HepG2 (cell line): ENCODE measurements at regions not wholly inside any gene's neighbourhood (a gene's known extent, or its start where the extent isn't known, plus 50 kb on each side); places are given as distances from the start of the nearest gene placed in this dataset.

Source experiments
- ASH2L ChIP-seq: fragments of 300-600, 200-600 bp; sonication (generic); IDR thresholded peaks from 2 replicates; pipeline ENCODE4 v1.7.0; 2017; ENCODE audit warnings: low read depth, mild to moderate bottlenecking, moderate library complexity, mixed read lengths, low read length; ENCODE audit not compliant: insufficient read length
- ATF7-NPFF ChIP-seq: sonication (generic); formaldehyde crosslinking; IDR thresholded peaks from 2 replicates; pipeline ENCODE4 v1.8.1; 2023; ENCODE audit warnings: mild to moderate bottlenecking, low read depth, missing genetic modification reagents, moderate library complexity
- BCL6 ChIP-seq: IDR thresholded peaks from 2 replicates; pipeline ENCODE4 v1.6.1; 2016; ENCODE audit warnings: missing genetic modification reagents, missing compliant biosample characterization
- BHLHE40 ChIP-seq: IDR thresholded peaks from 2 replicates; pipeline ENCODE4 v1.6.1; 2011; ENCODE audit warnings: low read length, improper control_type of control experiment
- CHD4 ChIP-seq: fragments of 200-600 bp; sonication (generic); IDR thresholded peaks from 2 replicates; pipeline ENCODE4 v1.7.0; 2017; ENCODE audit warnings: mild to moderate bottlenecking, low read length, borderline replicate concordance
- DNMT3B ChIP-seq: conservative IDR thresholded peaks from 2 replicates; pipeline ENCODE4 v1.6.1; 2016; ENCODE audit warnings: missing biosample characterization, control low read depth
- ELF4 ChIP-seq: sonication (generic); formaldehyde crosslinking; IDR thresholded peaks from 2 replicates; pipeline ENCODE4 v1.5.0; 2020; ENCODE audit warnings: missing genetic modification reagents, mild to moderate bottlenecking, moderate library complexity, borderline replicate concordance
- FOXO1 ChIP-seq: sonication (generic); formaldehyde crosslinking; IDR thresholded peaks from 2 replicates; pipeline ENCODE4 v1.4.0; 2020; ENCODE audit warnings: missing genetic modification reagents
- FOXP1 ChIP-seq, 2 experiments: fragments of 450-650 bp in 1 of 2; IDR thresholded peaks; 2 replicates each; pipeline ENCODE4 v1.6.1; 2017 to 2018; ENCODE audit warnings: antibody characterized with exemption in 1 of 2
- HDAC2 ChIP-seq: sonication (generic); formaldehyde crosslinking; IDR thresholded peaks from 2 replicates; pipeline ENCODE4 v1.4.0; 2020; ENCODE audit warnings: missing genetic modification reagents
- HMG20B ChIP-seq: conservative IDR thresholded peaks from 2 replicates; pipeline ENCODE4 v1.6.1; 2016; ENCODE audit warnings: missing genetic modification reagents, missing compliant biosample characterization
- ISL2 ChIP-seq: sonication (generic); formaldehyde crosslinking; IDR thresholded peaks from 2 replicates; pipeline ENCODE4 v1.5.0; 2020; ENCODE audit warnings: missing genetic modification reagents
- JUND ChIP-seq: sonication (generic); formaldehyde crosslinking; IDR thresholded peaks from 2 replicates; pipeline ENCODE4 v1.8.0; 2022; ENCODE audit warnings: mild to moderate bottlenecking, missing genetic modification reagents
- NFKBIZ ChIP-seq: IDR thresholded peaks from 2 replicates; pipeline ENCODE4 v1.6.1; 2018; ENCODE audit warnings: missing genetic modification reagents, missing compliant biosample characterization
- SOX13 ChIP-seq, 3 experiments: fragments of 450-650 bp in 1 of 3; sonication (generic) in 1 of 3; formaldehyde crosslinking in 1 of 3; IDR thresholded peaks in 2 of 3; conservative IDR thresholded peaks in 1 of 3; 2 replicates each; pipeline versions ENCODE4 v1.5.0 to v1.6.1; 2016 to 2020; ENCODE audit warnings: antibody characterized with exemption in 1 of 3, mild to moderate bottlenecking in 1 of 3, missing compliant biosample characterization in 1 of 3, missing genetic modification reagents in 1 of 3, moderate library complexity in 1 of 3
- SOX6 ChIP-seq, 2 experiments: fragments of 450-650 bp in 1 of 2; sonication (generic) in 1 of 2; formaldehyde crosslinking in 1 of 2; IDR thresholded peaks; 2 replicates each; pipeline versions ENCODE4 v1.4.0 to v1.6.1; 2017 to 2020; ENCODE audit warnings: antibody characterized with exemption in 1 of 2, mild to moderate bottlenecking in 1 of 2, missing genetic modification reagents in 1 of 2
- TBP ChIP-seq: sonication (generic); formaldehyde crosslinking; IDR thresholded peaks from 2 replicates; pipeline ENCODE4 v1.5.0; 2020; ENCODE audit warnings: missing genetic modification reagents
- THRA ChIP-seq: sonication (generic); formaldehyde crosslinking; IDR thresholded peaks from 2 replicates; pipeline ENCODE4 v1.4.0; 2020; ENCODE audit warnings: missing genetic modification reagents, borderline replicate concordance
- TMF1 ChIP-seq: sonication (generic); formaldehyde crosslinking; IDR thresholded peaks from 2 replicates; pipeline ENCODE4 v1.8.1; 2022; ENCODE audit warnings: low read depth, missing genetic modification reagents
- TOPORS ChIP-seq: sonication (generic); formaldehyde crosslinking; IDR thresholded peaks from 2 replicates; pipeline ENCODE4 v1.8.0; 2023; ENCODE audit warnings: mild to moderate bottlenecking, missing genetic modification reagents
- ZBTB1 ChIP-seq: sonication (generic); formaldehyde crosslinking; IDR thresholded peaks from 2 replicates; pipeline ENCODE4 v1.4.0; 2020; ENCODE audit warnings: missing genetic modification reagents, borderline replicate concordance
- ZBTB3 ChIP-seq: sonication (generic); formaldehyde crosslinking; IDR thresholded peaks from 2 replicates; pipeline ENCODE4 v1.4.0; 2020; ENCODE audit warnings: low read depth, mild to moderate bottlenecking, moderate library complexity, missing genetic modification reagents, borderline replicate concordance
- ZMAT3 ChIP-seq: sonication (generic); formaldehyde crosslinking; conservative IDR thresholded peaks from 2 replicates; pipeline ENCODE4 v1.7.0; 2021; ENCODE audit warnings: missing genetic modification reagents
- ZNF264 ChIP-seq: sonication (generic); formaldehyde crosslinking; IDR thresholded peaks from 2 replicates; pipeline ENCODE4 v1.4.0; 2020; ENCODE audit warnings: missing genetic modification reagents
- ZNF30 ChIP-seq: sonication (generic); formaldehyde crosslinking; IDR thresholded peaks from 2 replicates; pipeline ENCODE4 v1.5.0; 2020; ENCODE audit warnings: mild to moderate bottlenecking, missing genetic modification reagents
- ZNF431 ChIP-seq: sonication (generic); formaldehyde crosslinking; IDR thresholded peaks from 2 replicates; pipeline ENCODE4 v1.9.0; 2022; ENCODE audit warnings: missing genetic modification reagents, low read depth, mild to moderate bottlenecking, borderline replicate concordance
- ZNF550 ChIP-seq: sonication (generic); formaldehyde crosslinking; IDR thresholded peaks from 2 replicates; pipeline ENCODE4 v1.4.0; 2020; ENCODE audit warnings: mild to moderate bottlenecking, missing genetic modification reagents, borderline replicate concordance
- ZNF761 ChIP-seq: sonication (generic); formaldehyde crosslinking; conservative IDR thresholded peaks from 2 replicates; pipeline ENCODE4 v1.4.0; 2020; ENCODE audit warnings: mild to moderate bottlenecking, missing genetic modification reagents
- ZNF766 ChIP-seq: sonication (generic); formaldehyde crosslinking; IDR thresholded peaks from 2 replicates; pipeline ENCODE4 v1.5.0; 2020; ENCODE audit warnings: missing genetic modification reagents, borderline replicate concordance
- ZSCAN30 ChIP-seq: sonication (generic); formaldehyde crosslinking; IDR thresholded peaks from 2 replicates; pipeline ENCODE4 v1.5.0; 2020; ENCODE audit warnings: mild to moderate bottlenecking, missing genetic modification reagents

DNA sequence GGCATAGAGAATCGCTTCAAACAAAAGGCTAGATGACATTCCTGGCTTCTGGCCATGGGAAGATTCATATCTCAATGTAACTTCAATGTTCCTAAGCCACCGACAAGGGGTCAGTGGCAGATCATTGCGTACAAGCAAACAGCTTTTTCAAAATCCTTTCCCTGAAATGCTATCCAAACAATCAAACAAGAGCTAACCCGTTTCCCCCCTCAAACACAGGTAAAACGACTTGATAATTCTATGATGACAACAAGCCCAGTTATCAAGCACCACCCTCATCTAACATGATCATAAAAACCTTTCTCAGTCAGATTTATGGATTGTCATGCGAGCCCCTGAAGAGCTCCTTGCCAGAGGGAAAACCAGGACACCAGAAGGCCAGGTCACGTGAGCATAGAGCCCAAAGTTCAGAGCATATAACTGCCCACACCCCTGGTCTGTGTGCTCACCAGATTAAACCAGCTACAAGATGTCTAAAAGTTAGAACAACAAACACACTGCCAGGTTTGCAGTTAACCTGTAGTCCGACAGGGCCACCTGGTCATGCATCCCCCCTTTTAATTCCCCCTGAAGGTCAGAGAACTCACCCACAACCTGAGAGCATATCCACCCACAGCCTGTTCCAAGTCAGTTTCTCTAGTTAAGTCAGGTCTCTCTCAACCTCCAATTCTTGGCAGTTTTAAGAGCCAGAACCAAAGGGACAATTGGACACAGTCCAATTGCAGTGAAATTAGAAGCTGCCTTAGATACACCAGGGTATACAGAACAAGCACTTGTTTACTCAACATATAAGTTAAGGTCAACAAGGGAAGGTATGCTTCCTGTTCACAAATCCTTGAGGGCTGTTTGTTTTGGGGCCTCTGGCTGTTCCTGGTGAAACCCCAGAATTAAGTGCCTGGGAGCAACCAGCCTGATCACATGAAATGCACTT lies 248.1 kb upstream of the PPARGC1A start (continued):
- TF ChIP-seq THRA (CRISPR knock-in tag), result peak; percentile 87; the same call in 1 of the 2 replicates
- TF ChIP-seq ZNF766 (CRISPR knock-in tag), result no peak
- 0 out of 2 replicates have a peak, but pooled peaks have one; percentile 35 for TF ChIP-seq ZNF264 (CRISPR knock-in tag)
- no peak for TF ChIP-seq NFKBIZ (CRISPR knock-in tag)
- peak; percentile 61 for TF ChIP-seq ASH2L
- TF ChIP-seq ISL2 (CRISPR knock-in tag), result peak; percentile 43
- no peak for TF ChIP-seq SOX6 (IDR thresholded peaks at IDR 0.05)
- peak; percentile 68; the same call in 1 of the 2 replicates for TF ChIP-seq SOX6 (CRISPR knock-in tag; IDR thresholded peaks at IDR 0.05)
- TF ChIP-seq ZNF431 (CRISPR knock-in tag), result no peak
- no peak for TF ChIP-seq HDAC2
- no peak for TF ChIP-seq ELF4 (CRISPR knock-in tag)
- peak; percentile 60; the same call in 1 of the 2 replicates for TF ChIP-seq TOPORS
- no peak for TF ChIP-seq ZNF550
- TF ChIP-seq TBP (CRISPR knock-in tag), result no peak
- TF ChIP-seq BHLHE40, result peak; percentile 87
- no peak for TF ChIP-seq JUND (CRISPR knock-in tag)
- TF ChIP-seq FOXO1 (CRISPR knock-in tag), result no peak
- peak; percentile 92 for TF ChIP-seq BCL6 (CRISPR knock-in tag)
- no peak for TF ChIP-seq ZNF30 (CRISPR knock-in tag)
- no peak for TF ChIP-seq HMG20B (CRISPR knock-in tag)
- peak; percentile 37; the same call in 1 of the 2 replicates for TF ChIP-seq CHD4
- no peak for TF ChIP-seq ZBTB3 (CRISPR knock-in tag)
- 0 out of 2 replicates have a peak, but pooled peaks have one; percentile 33 for TF ChIP-seq ZNF761 (CRISPR knock-in tag)
- no peak for TF ChIP-seq TMF1 (CRISPR knock-in tag)
- TF ChIP-seq ZBTB1 (CRISPR knock-in tag), result no peak
- TF ChIP-seq FOXP1 (IDR thresholded peaks at IDR 0.05), result no peak
- TF ChIP-seq FOXP1 (CRISPR knock-in tag; IDR thresholded peaks at IDR 0.05), result peak; percentile 57; the same call in 1 of the 2 replicates
- TF ChIP-seq ATF7-NPFF (CRISPR knock-in tag), result no peak
- 0 out of 2 replicates have a peak, but pooled peaks have one; percentile 25 for TF ChIP-seq ZMAT3 (CRISPR knock-in tag)
- TF ChIP-seq DNMT3B (CRISPR knock-in tag), result no peak
- no peak for TF ChIP-seq SOX13 (IDR thresholded peaks at IDR 0.05)
- TF ChIP-seq SOX13 (CRISPR knock-in tag; conservative IDR thresholded peaks at IDR 0.05 in 1 of 2, IDR thresholded peaks at IDR 0.05 in 1 of 2), result peak in 1 of 2 experiments; percentile 64; a peak in 2 of 4 replicates
- TF ChIP-seq ZSCAN30 (CRISPR knock-in tag), result no peak
